ENCODE measurements at regions not wholly inside any gene's neighbourhood (a gene's known extent, or its start where the extent isn't known, plus 50 kb on each side); places are given as distances from the start of the nearest gene placed in this dataset.

- Histone ChIP-seq H3F3A (replicated peaks; ENCODE audit: insufficient read depth) (no peaks in the 10 kb centered on the region), H3K4me1 (ENCODE audit: control insufficient read depth in 1 of 2, insufficient read depth in 2 of 2, low read depth in 1 of 2, low read length in 1 of 2) (no peaks in the 10 kb centered on the region; a peak in 1 of 4 replicates), H3K9me3 (no peaks in the 10 kb centered on the region), H3K4me2 (no peak overlapping the region), H3K27me3 (ENCODE audit: insufficient read depth) (no peaks in the 10 kb centered on the region), H3K36me3 (replicated peaks in 1 of 2; ENCODE audit: control insufficient read depth in 1 of 2, insufficient read depth in 2 of 2, low read length in 1 of 2) (no peaks in the 10 kb centered on the region), H4K20me1 (ENCODE audit: insufficient read depth) (no peaks in the 10 kb centered on the region), H3K27ac (ENCODE audit: low read depth in 2 of 2, low read length in 1 of 2) (no peak overlapping the region), H2AFZ (ENCODE audit: low read depth) (no peak overlapping the region), H3K9ac (no peak overlapping the region), H3K4me3 (ENCODE audit: low read depth in 2 of 2, low read length in 1 of 2) (no peak overlapping the region), H3K79me2 (ENCODE audit: insufficient read depth) (no peaks in the 10 kb centered on the region), H3K9me2 (no peaks in the 10 kb centered on the region)
- POLR2A ChIA-PET: no interaction called here
- no peak for TF ChIP-seq RCOR1 (IDR thresholded peaks at IDR 0.05; ENCODE audit: low read length)
- TF ChIP-seq TEAD4 (IDR thresholded peaks at IDR 0.05; ENCODE audit: borderline replicate concordance, insufficient read depth): no peak
- TF ChIP-seq CHD2 (IDR thresholded peaks at IDR 0.05; ENCODE audit: low read length, partially characterized antibody): no peak
- TF ChIP-seq TAF1 (IDR thresholded peaks at IDR 0.05; ENCODE audit: borderline replicate concordance, low read depth, low read length): no peak
- no peak for TF ChIP-seq FOXM1 (IDR thresholded peaks at IDR 0.05; ENCODE audit: low read depth)
- TF ChIP-seq PBX3 (IDR thresholded peaks at IDR 0.05): no peak
- no peak for TF ChIP-seq NRF1 (IDR thresholded peaks at IDR 0.05; ENCODE audit: low read depth, low read length)
- CTCF ChIA-PET: interaction anchor here (0.6 to 1.3 kb wide), 4 partner anchors 9 to 261 kb away, joined by 3 read pairs; no protein-coding TSS in a partner anchor
- DNase-seq: no peak
- WGBS (ENCODE audit: low lambda C conversion rate): 60% methylated on average over 7 of the region's 8 CpGs
These were observed 84.7 kb upstream of the THBS1 start for GRCh38 chr15:39495871-39496840.

DNA sequence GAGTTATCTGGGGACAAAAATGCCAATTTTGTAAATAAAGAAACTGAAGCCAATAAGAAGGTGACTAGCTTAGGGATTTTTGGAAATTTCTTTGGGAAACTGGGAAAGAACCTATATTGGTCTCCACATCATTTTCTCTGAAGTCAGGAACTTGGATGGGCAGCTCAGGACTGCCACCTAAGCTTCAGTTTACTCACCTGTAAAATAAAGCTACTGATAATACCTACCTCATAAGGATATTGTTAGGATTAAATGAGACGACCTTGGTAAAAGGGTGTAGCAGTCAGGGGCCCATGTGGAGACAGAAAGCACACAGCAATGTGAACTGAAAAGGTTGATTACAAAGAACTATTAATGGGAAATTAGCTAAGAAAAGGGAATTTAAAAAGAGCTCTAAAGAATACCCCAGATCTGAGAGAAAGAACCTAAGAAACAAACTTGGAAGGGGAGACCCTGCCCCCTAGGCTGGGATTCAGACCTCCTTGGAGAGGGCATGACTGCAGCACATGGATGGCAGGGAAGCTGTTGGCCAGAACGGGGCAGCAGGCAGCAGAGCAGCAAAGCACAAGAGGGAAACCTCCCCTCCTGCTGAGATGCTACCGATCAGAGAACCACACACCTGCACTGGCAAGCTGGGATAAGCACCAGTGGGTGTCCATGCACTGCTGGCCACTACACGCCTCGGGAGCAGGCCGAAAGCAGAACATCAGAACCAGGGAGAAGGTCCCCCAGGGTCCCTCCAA lies 83.7 kb upstream of the THBS1 start:
- H2AFZ ChIP-seq (ENCODE audit: low read depth): no peak overlapping the region
- no peaks in the 10 kb centered on the region for H3K36me3 ChIP-seq (replicated peaks in 1 of 2; ENCODE audit: control insufficient read depth in 1 of 2, insufficient read depth in 2 of 2, low read length in 1 of 2)
- no peak overlapping the region for H3K9ac ChIP-seq
- H3K4me2 ChIP-seq: no peak overlapping the region
- H3K79me2 ChIP-seq (ENCODE audit: insufficient read depth): no peaks in the 10 kb centered on the region
- no peak for DNase-seq
- H3K9me2 ChIP-seq: no peaks in the 10 kb centered on the region
- H3K27me3 ChIP-seq (ENCODE audit: insufficient read depth): no peaks in the 10 kb centered on the region
- no peak overlapping the region for H3K27ac ChIP-seq (ENCODE audit: low read depth in 2 of 2, low read length in 1 of 2)
- WGBS (ENCODE audit: low lambda C conversion rate): 78% methylated on average over 2 of the region's 6 CpGs
- no peak for TF ChIP-seq YY1 (IDR thresholded peaks at IDR 0.05; ENCODE audit: low read depth)
- TF ChIP-seq CHD2 (IDR thresholded peaks at IDR 0.05; ENCODE audit: low read length, partially characterized antibody): no peak
- no peak for TF ChIP-seq FOXM1 (IDR thresholded peaks at IDR 0.05; ENCODE audit: low read depth)
- TF ChIP-seq TCF12 (IDR thresholded peaks at IDR 0.05): no peak
- no peak for TF ChIP-seq PBX3 (IDR thresholded peaks at IDR 0.05)
- no peak for TF ChIP-seq EZH2phosphoT487 (IDR thresholded peaks at IDR 0.05; ENCODE audit: borderline replicate concordance, low read depth)
- TF ChIP-seq, protein P1, sequence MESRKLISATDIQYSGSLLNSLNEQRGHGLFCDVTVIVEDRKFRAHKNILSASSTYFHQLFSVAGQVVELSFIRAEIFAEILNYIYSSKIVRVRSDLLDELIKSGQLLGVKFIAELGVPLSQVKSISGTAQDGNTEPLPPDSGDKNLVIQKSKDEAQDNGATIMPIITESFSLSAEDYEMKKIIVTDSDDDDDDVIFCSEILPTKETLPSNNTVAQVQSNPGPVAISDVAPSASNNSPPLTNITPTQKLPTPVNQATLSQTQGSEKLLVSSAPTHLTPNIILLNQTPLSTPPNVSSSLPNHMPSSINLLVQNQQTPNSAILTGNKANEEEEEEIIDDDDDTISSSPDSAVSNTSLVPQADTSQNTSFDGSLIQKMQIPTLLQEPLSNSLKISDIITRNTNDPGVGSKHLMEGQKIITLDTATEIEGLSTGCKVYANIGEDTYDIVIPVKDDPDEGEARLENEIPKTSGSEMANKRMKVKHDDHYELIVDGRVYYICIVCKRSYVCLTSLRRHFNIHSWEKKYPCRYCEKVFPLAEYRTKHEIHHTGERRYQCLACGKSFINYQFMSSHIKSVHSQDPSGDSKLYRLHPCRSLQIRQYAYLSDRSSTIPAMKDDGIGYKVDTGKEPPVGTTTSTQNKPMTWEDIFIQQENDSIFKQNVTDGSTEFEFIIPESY (IDR thresholded peaks at IDR 0.05; ENCODE audit: borderline replicate concordance, low read depth): no peak
- no peak for TF ChIP-seq RCOR1 (IDR thresholded peaks at IDR 0.05; ENCODE audit: low read length)
- TF ChIP-seq MXI1 (IDR thresholded peaks at IDR 0.05; ENCODE audit: low read depth, low read length): no peak
- no peak for TF ChIP-seq POLR2AphosphoS5 (IDR thresholded peaks at IDR 0.05; ENCODE audit: low read depth, low read length)
- no peak for TF ChIP-seq RFX5 (IDR thresholded peaks at IDR 0.05; ENCODE audit: low read length)
- CTCF ChIA-PET: interaction anchor here (0.9 to 1.1 kb wide), 3 partner anchors 10 to 260 kb away, joined by 3 read pairs; no protein-coding TSS in a partner anchor
- H3K4me3 ChIP-seq (ENCODE audit: low read depth in 2 of 2, low read length in 1 of 2): no peak overlapping the region
- no peaks in the 10 kb centered on the region for H4K20me1 ChIP-seq (ENCODE audit: insufficient read depth)
- H3K4me1 ChIP-seq (ENCODE audit: control insufficient read depth in 1 of 2, insufficient read depth in 2 of 2, low read depth in 1 of 2, low read length in 1 of 2): no peaks in the 10 kb centered on the region; a peak in 1 of 4 replicates
- POLR2A ChIA-PET: no interaction called here
- H3K9me3 ChIP-seq: no peaks in the 10 kb centered on the region
- H3F3A ChIP-seq (replicated peaks; ENCODE audit: insufficient read depth): no peaks in the 10 kb centered on the region

Data from SK-N-SH (cell line).